GM18502 (cell line): ENCODE measurements at regions not wholly inside any gene's neighbourhood (a gene's known extent, or its start where the extent isn't known, plus 50 kb on each side); places are given as distances from the start of the nearest gene placed in this dataset.

Experiments
- ATAC-seq: cut with Tn5 transposase; IDR thresholded peaks from one replicate; pipeline ENCODE4 v1.9.1; 2021; ENCODE audit warnings: mild to moderate bottlenecking; ENCODE audit not compliant: unreplicated experiment, poor library complexity

GRCh38 chr12:124688356-124688992, 121.1 kb upstream of the NCOR2 start:
- no peak for ATAC-seq

GRCh38 chr12:124687917-124688316, 120.5 kb upstream of the NCOR2 start:
- ATAC-seq, result no peak

GRCh38 chr12:124687174-124687902, 119.9 kb upstream of the NCOR2 start:
- no peak for ATAC-seq

GRCh38 chr12:124686370-124687173, 119.2 kb upstream of the NCOR2 start:
- no peak for ATAC-seq

GRCh38 chr12:124685689-124686369, 118.4 kb upstream of the NCOR2 start:
- no peak for ATAC-seq

GRCh38 chr12:124684971-124685688, 117.7 kb upstream of the NCOR2 start:
- ATAC-seq, result no peak

- no peak for ATAC-seq
Measured at GRCh38 chr12:124684496-124684895, 117.1 kb upstream of the NCOR2 start.

GRCh38 chr12:124683152-124684124, 116.0 kb upstream of the NCOR2 start:
- no peak for ATAC-seq

- ATAC-seq, result no peak
Measured at GRCh38 chr12:124682425-124683151, 115.2 kb upstream of the NCOR2 start.

GRCh38 chr12:124681779-124682391, 114.5 kb upstream of the NCOR2 start:
- no peak for ATAC-seq

GRCh38 chr12:124680863-124681778, 113.7 kb upstream of the NCOR2 start:
- no peak for ATAC-seq

GRCh38 chr12:124679533-124680371, 112.3 kb upstream of the NCOR2 start:
- no peak for ATAC-seq

- no peak for ATAC-seq
Measured at GRCh38 chr12:124679047-124679446, 111.6 kb upstream of the NCOR2 start.

- no peak for ATAC-seq
Measured at GRCh38 chr12:124678421-124678893, 111.0 kb upstream of the NCOR2 start.

- ATAC-seq, result no peak
Measured at GRCh38 chr12:124677552-124678356, 110.3 kb upstream of the NCOR2 start.
